HepG2 (cell line): ENCODE measurements at regions not wholly inside any gene's neighbourhood (a gene's known extent, or its start where the extent isn't known, plus 50 kb on each side); places are given as distances from the start of the nearest gene placed in this dataset.

Experiments
- ATAC-seq: fragments of 200-7000 bp; cut with Tn5 transposase; 3 replicates; pipeline ENCODE4 v1.9.1; 2020; ENCODE audit warnings: mild to moderate bottlenecking, moderate library complexity
- BruUV-seq: library from RNA; stranded (reverse); fragments of 400-500 nt; replicated peaks from 2 replicates; lab custom pipeline; 2021; lab: Mats Ljungman, UMichigan
- CTCF ChIA-PET: fragments of 300-600 bp; formaldehyde crosslinking; extraction: SDS; loops from one replicate; lab custom pipeline; 2021; ENCODE audit warnings: low total read pairs, inconsistent platforms, low intra/inter-chr PET ratio; lab: Yijun Ruan, JAX
- POLR2A ChIA-PET: fragments of 350-600 bp; sonication (Branson Sonifier 250); formaldehyde crosslinking; loops from one replicate; lab custom pipeline; 2020; ENCODE audit warnings: antibody characterized with exemption, inconsistent platforms; lab: Yijun Ruan, JAX
- DNase-seq: peaks from one replicate; pipeline ENCODE4 v3.0.0-alpha.2; 2015; ENCODE audit warnings: low spot score
- FAIRE-seq: peaks from 3 replicates; lab custom pipeline; 2011; peaks lifted over from hg19 to GRCh38; lab: Jason Lieb, UNC
- H2AFZ ChIP-seq: one replicate; pipeline ENCODE4 v1.6.1; 2011; ENCODE audit warnings: low read length, inconsistent platforms
- H3K27ac ChIP-seq: fragments of 300-600 bp; 3 replicates; pipeline ENCODE4 v1.8.0; 2011; ENCODE audit warnings: mixed run types, mild to moderate bottlenecking, mixed read lengths, low read length, inconsistent platforms; ENCODE audit not compliant: insufficient read depth; ENCODE audit errors: extremely low read length
- H3K27me3 ChIP-seq, 2 experiments: fragments of 200-600 bp in 1 of 2; 2 replicates in 1 of 2; 3 replicates in 1 of 2; pipeline versions ENCODE4 v1.6.0 to v1.8.0; 2011; ENCODE audit warnings: low read length in 2 of 2, mild to moderate bottlenecking in 2 of 2, moderate library complexity in 2 of 2, inconsistent platforms in 1 of 2; ENCODE audit not compliant: insufficient read depth in 2 of 2, control insufficient read depth in 1 of 2
- H3K36me3 ChIP-seq, 2 experiments: fragments of 200-600 bp in 1 of 2; replicated peaks in 1 of 2; 2 replicates in 1 of 2; 3 replicates in 1 of 2; pipeline versions ENCODE4 v1.5.1 to v1.8.0; 2011; ENCODE audit warnings: low read length in 2 of 2, inconsistent platforms in 1 of 2; ENCODE audit not compliant: insufficient read depth in 2 of 2, control insufficient read depth in 1 of 2
- H3K4me1 ChIP-seq: 2 replicates; pipeline ENCODE4 v1.5.1; 2012; ENCODE audit warnings: low read length, inconsistent platforms; ENCODE audit not compliant: insufficient read depth
- H3K4me2 ChIP-seq: 2 replicates; pipeline ENCODE4 v1.6.0; 2011; ENCODE audit warnings: low read depth, low read length, inconsistent platforms
- H3K4me3 ChIP-seq, 3 experiments: fragments of 200-600 bp in 1 of 3; sonication (generic), shearing (Covaris generic) in 1 of 3; replicated peaks in 1 of 3; 2 replicates each; pipeline ENCODE4 v1.5.1; 2011 to 2016; ENCODE audit warnings: low read length in 3 of 3, inconsistent platforms in 2 of 3, low read depth in 2 of 3, mild to moderate bottlenecking in 2 of 3, control low read depth in 1 of 3, mixed read lengths in 1 of 3; ENCODE audit not compliant: insufficient read depth in 1 of 3
- H3K79me2 ChIP-seq: one replicate; pipeline ENCODE4 v1.6.1; 2011; ENCODE audit warnings: low read length, inconsistent platforms; ENCODE audit not compliant: insufficient read depth
- H3K9ac ChIP-seq: 2 replicates; pipeline ENCODE4 v1.6.0; 2011; ENCODE audit warnings: mild to moderate bottlenecking, low read depth, low read length, inconsistent platforms; ENCODE audit not compliant: insufficient read depth
- H3K9me3 ChIP-seq: 2 replicates; pipeline ENCODE4 v1.5.1; 2012; ENCODE audit warnings: mild to moderate bottlenecking, low read length
- H4K20me1 ChIP-seq: 2 replicates; pipeline ENCODE4 v1.6.0; 2011; ENCODE audit warnings: inconsistent platforms, mild to moderate bottlenecking, low read length, moderate library complexity; ENCODE audit not compliant: insufficient read depth
- AKAP8 ChIP-seq: sonication (generic); formaldehyde crosslinking; IDR thresholded peaks from 2 replicates; pipeline ENCODE4 v1.5.1; 2020; ENCODE audit warnings: mild to moderate bottlenecking, missing genetic modification reagents
- E2F5 ChIP-seq: sonication (generic); formaldehyde crosslinking; conservative IDR thresholded peaks from 2 replicates; pipeline ENCODE4 v1.4.0; 2020; ENCODE audit warnings: missing genetic modification reagents
- JUNB ChIP-seq: sonication (generic); formaldehyde crosslinking; IDR thresholded peaks from 2 replicates; pipeline ENCODE4 v1.8.0; 2022; ENCODE audit warnings: missing genetic modification reagents, mild to moderate bottlenecking, borderline replicate concordance
- NKX3-1 ChIP-seq: sonication (generic); formaldehyde crosslinking; IDR thresholded peaks from 2 replicates; pipeline ENCODE4 v1.5.0; 2020; ENCODE audit warnings: missing genetic modification reagents
- RELA ChIP-seq: sonication (generic); formaldehyde crosslinking; IDR thresholded peaks from 2 replicates; pipeline ENCODE4 v1.4.0; 2020; ENCODE audit warnings: missing genetic modification reagents
- SNAPC2 ChIP-seq: sonication (generic); formaldehyde crosslinking; IDR thresholded peaks from 2 replicates; pipeline ENCODE4 v1.8.1; 2022; ENCODE audit warnings: mild to moderate bottlenecking, missing genetic modification reagents
- TBL1XR1 ChIP-seq: fragments of 150-350 bp; IDR thresholded peaks from 2 replicates; pipeline ENCODE4 v1.6.1; 2014; ENCODE audit warnings: borderline replicate concordance, low read length; ENCODE audit not compliant: partially characterized antibody
- THYN1 ChIP-seq: sonication (generic); formaldehyde crosslinking; IDR thresholded peaks from 2 replicates; pipeline ENCODE4 v1.8.1; 2023; ENCODE audit warnings: low read depth, mild to moderate bottlenecking, moderate library complexity, missing genetic modification reagents, borderline replicate concordance
- ZNF382 ChIP-seq: sonication (generic); formaldehyde crosslinking; IDR thresholded peaks from 2 replicates; pipeline ENCODE4 v1.5.0; 2020; ENCODE audit warnings: missing genetic modification reagents, mild to moderate bottlenecking, borderline replicate concordance
- ZNF556 ChIP-seq: sonication (generic); formaldehyde crosslinking; IDR thresholded peaks from 2 replicates; pipeline ENCODE4 v1.4.0; 2020; ENCODE audit warnings: mild to moderate bottlenecking, missing genetic modification reagents, borderline replicate concordance
- ZSCAN9 ChIP-seq: IDR thresholded peaks from 2 replicates; pipeline ENCODE4 v1.6.1; 2016; ENCODE audit warnings: borderline replicate concordance
- WGBS: methylation state at CpG from one replicate; pipeline ENCODE4 v1.1.6; 2017; ENCODE audit warnings: low lambda C conversion rate; 5-methylcytosine and 5-hydroxymethylcytosine counted together
- in situ Hi-C: cut with HindIII; loops from 2 replicates; pipeline ENCODE4 v1.10.0; 2017; ENCODE audit warnings: low pct_unique_long_range_greater_than_20kb; ENCODE audit not compliant: extremely low pct_ligation_motif_present
- intact Hi-C: fragments of 100-400 bp; cut with micrococcal nuclease; formaldehyde crosslinking; loops from one replicate; pipeline ENCODE4 v1.10.0; 2022; ENCODE audit not compliant: unreplicated experiment
- TF ChIP-seq, protein P1 (sequence below): IDR thresholded peaks from 2 replicates; pipeline ENCODE4 v1.6.1; 2016; ENCODE audit warnings: mild to moderate bottlenecking, missing biosample characterization, missing genetic modification reagents

GRCh38 chr11:127619946-127620345 lies 619.4 kb upstream of the KIRREL3 start:
- Histone ChIP-seq H3K27me3 (no peaks in the 10 kb centered on the region), H3K9ac (no peak overlapping the region), H3K27ac (no peak overlapping the region), H4K20me1 (no peaks in the 10 kb centered on the region), H3K4me1 (no peaks in the 10 kb centered on the region), H2AFZ (no peak overlapping the region), H3K9me3 (peaks cover 69% of the 10 kb centered on the region), H3K79me2 (no peaks in the 10 kb centered on the region), H3K4me3 (no peak overlapping the region), H3K36me3 (no peaks in the 10 kb centered on the region), H3K4me2 (no peak overlapping the region)
- DNase-seq (no peak), FAIRE-seq (no peak), ATAC-seq (no peak)
- CTCF ChIA-PET, result no interaction called here
- WGBS, result 42% methylated on average over 5 of the region's 5 CpGs
- POLR2A ChIA-PET, result no interaction called here
- in situ Hi-C loops, result no loop called here
- TF ChIP-seq, protein P1, sequence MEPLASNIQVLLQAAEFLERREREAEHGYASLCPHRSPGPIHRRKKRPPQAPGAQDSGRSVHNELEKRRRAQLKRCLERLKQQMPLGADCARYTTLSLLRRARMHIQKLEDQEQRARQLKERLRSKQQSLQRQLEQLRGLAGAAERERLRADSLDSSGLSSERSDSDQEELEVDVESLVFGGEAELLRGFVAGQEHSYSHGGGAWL (CRISPR knock-in tag), result no peak
- no peak for TF ChIP-seq RELA (CRISPR knock-in tag)
- TF ChIP-seq JUNB (CRISPR knock-in tag), result no peak
- TF ChIP-seq ZNF382, result no peak
- TF ChIP-seq TBL1XR1, result no peak
- TF ChIP-seq E2F5 (CRISPR knock-in tag), result no peak
- no peak for TF ChIP-seq NKX3-1 (CRISPR knock-in tag)
- no peak for TF ChIP-seq THYN1
- TF ChIP-seq ZSCAN9 (CRISPR knock-in tag), result no peak
- no peak for TF ChIP-seq AKAP8 (CRISPR knock-in tag)
- no peak for TF ChIP-seq ZNF556 (CRISPR knock-in tag)
- TF ChIP-seq SNAPC2, result no peak
- no TSS peak for BruUV-seq
- intact Hi-C loops, result no loop called here
